OCI-LY3 (cell line): ENCODE measurements at regions not wholly inside any gene's neighbourhood (a gene's known extent, or its start where the extent isn't known, plus 50 kb on each side); places are given as distances from the start of the nearest gene placed in this dataset.

Experiments
- H2AFZ ChIP-seq: fragments of 200-600, 300-600 bp; shearing (Covaris generic); 2 replicates; pipeline ENCODE4 v1.6.0; 2014; ENCODE audit warnings: antibody characterized with exemption, low read depth, low read length
- H3K27ac ChIP-seq: fragments of 200-600, 300-600 bp; sonication (generic); 2 replicates; pipeline ENCODE4 v1.5.1; 2014; ENCODE audit warnings: mild to moderate bottlenecking, low read length, moderate library complexity, mixed read lengths
- H3K27me3 ChIP-seq: fragments of 200-600, 300-600 bp; sonication (generic); 2 replicates; pipeline ENCODE4 v1.6.1; 2014; ENCODE audit warnings: low read depth, low read length, mixed read lengths
- H3K36me3 ChIP-seq: fragments of 200-600, 300-600 bp; sonication (generic); replicated peaks from 2 replicates; pipeline ENCODE3; 2014; ENCODE audit warnings: low read depth, low read length, mixed read lengths
- H3K4me1 ChIP-seq: fragments of 300-600, 200-600 bp; sonication (generic); 2 replicates; pipeline ENCODE4 v1.6.1; 2014; ENCODE audit warnings: low read length, mixed read lengths
- H3K4me2 ChIP-seq: fragments of 200-600, 300-600 bp; sonication (generic); 2 replicates; pipeline ENCODE4 v1.6.1; 2014; ENCODE audit warnings: low read length, mixed read lengths
- H3K4me3 ChIP-seq: fragments of 300-600, 200-600 bp; sonication (generic); 2 replicates; pipeline ENCODE4 v1.5.1; 2014; ENCODE audit warnings: antibody characterized with exemption, mild to moderate bottlenecking, low read length, moderate library complexity
- H3K79me2 ChIP-seq: fragments of 300-600, 200-600 bp; shearing (Covaris generic); 2 replicates; pipeline ENCODE4 v1.6.1; 2014; ENCODE audit warnings: mild to moderate bottlenecking, low read length, mixed read lengths
- H3K9ac ChIP-seq: fragments of 300-600, 200-600 bp; shearing (Covaris generic); 2 replicates; pipeline ENCODE4 v1.6.0; 2014; ENCODE audit warnings: mild to moderate bottlenecking, low read length, moderate library complexity
- H3K9me3 ChIP-seq: fragments of 200-600, 300-600 bp; shearing (Covaris generic); 2 replicates; pipeline ENCODE4 v1.6.1; 2014; ENCODE audit warnings: low read length, mixed read lengths; ENCODE audit not compliant: insufficient read depth
- H4K20me1 ChIP-seq: fragments of 200-600, 300-600 bp; sonication (generic); 2 replicates; pipeline ENCODE4 v1.6.1; 2016; ENCODE audit warnings: low read length, mixed read lengths; ENCODE audit not compliant: insufficient read depth
- EZH2phosphoT487 ChIP-seq: fragments of 200-600 bp; shearing (Covaris generic); IDR thresholded peaks from 2 replicates; pipeline ENCODE4 v1.6.1; 2018; ENCODE audit warnings: antibody characterized with exemption, mixed run types, low read depth
- TF ChIP-seq, protein P1 (sequence below): fragments of 200-600, 300-600 bp; sonication (generic); IDR thresholded peaks from 2 replicates; pipeline ENCODE4 v1.5.1; 2014; ENCODE audit warnings: antibody characterized with exemption, low read length, low read depth

DNA sequence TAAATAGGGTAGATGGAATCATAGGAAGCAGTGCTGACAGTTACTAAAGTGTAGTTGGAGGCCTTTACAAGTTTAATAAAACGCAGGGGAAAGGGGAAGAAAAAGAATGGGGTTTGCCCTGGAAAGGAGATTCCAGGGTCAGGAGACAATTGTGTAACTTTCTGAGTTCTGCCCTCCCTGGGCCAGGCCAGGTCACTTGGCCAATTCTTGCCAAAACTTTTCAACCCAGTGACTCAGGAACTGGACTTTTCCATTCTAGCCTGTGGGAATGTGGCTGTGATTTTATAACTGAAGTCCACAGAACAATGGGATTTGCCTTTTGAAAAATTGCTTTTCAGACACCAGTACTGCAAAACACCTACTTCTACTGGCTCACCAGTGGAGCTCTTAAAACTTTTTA is 289.8 kb upstream of the ANKRD55 start:
- Histone ChIP-seq H3K4me3 (no peak overlapping the region), H4K20me1 (no peaks in the 10 kb centered on the region), H3K79me2 (no peaks in the 10 kb centered on the region), H3K4me1 (peaks cover 10% of the 10 kb centered on the region), H3K9me3 (no peaks in the 10 kb centered on the region), H3K4me2 (no peak overlapping the region), H3K27ac (no peak overlapping the region), H3K36me3 (no peaks in the 10 kb centered on the region), H3K9ac (no peak overlapping the region), H2AFZ (no peak overlapping the region), H3K27me3 (no peaks in the 10 kb centered on the region)
- TF ChIP-seq, protein P1, sequence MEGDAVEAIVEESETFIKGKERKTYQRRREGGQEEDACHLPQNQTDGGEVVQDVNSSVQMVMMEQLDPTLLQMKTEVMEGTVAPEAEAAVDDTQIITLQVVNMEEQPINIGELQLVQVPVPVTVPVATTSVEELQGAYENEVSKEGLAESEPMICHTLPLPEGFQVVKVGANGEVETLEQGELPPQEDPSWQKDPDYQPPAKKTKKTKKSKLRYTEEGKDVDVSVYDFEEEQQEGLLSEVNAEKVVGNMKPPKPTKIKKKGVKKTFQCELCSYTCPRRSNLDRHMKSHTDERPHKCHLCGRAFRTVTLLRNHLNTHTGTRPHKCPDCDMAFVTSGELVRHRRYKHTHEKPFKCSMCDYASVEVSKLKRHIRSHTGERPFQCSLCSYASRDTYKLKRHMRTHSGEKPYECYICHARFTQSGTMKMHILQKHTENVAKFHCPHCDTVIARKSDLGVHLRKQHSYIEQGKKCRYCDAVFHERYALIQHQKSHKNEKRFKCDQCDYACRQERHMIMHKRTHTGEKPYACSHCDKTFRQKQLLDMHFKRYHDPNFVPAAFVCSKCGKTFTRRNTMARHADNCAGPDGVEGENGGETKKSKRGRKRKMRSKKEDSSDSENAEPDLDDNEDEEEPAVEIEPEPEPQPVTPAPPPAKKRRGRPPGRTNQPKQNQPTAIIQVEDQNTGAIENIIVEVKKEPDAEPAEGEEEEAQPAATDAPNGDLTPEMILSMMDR = no peak
- TF ChIP-seq EZH2phosphoT487 = no peak

DNA sequence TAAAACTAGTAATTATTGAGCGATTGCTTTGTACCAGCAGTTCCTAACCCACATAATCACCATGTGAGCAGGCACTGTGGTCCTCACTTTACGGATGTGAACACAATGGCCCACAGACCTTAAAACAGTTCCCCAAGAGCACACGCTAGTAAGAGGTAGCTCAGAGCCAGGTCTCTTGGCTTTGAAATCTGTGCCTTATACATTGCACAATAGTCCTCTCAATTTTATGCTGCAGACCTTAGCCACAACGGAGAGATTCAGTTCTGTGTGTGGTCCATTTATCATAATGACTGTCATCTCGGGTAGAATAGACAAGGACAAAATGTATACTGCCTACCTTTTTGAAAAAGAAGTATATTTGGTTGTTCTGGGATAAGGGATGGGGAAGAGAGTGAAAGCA is 289.0 kb upstream of the ANKRD55 start:
- Histone ChIP-seq H3K27ac (no peak overlapping the region), H3K4me1 (peaks cover 2% of the 10 kb centered on the region), H4K20me1 (no peaks in the 10 kb centered on the region), H3K4me2 (no peak overlapping the region), H3K9me3 (no peaks in the 10 kb centered on the region), H3K4me3 (no peak overlapping the region), H3K9ac (no peak overlapping the region), H2AFZ (no peak overlapping the region), H3K36me3 (no peaks in the 10 kb centered on the region), H3K27me3 (no peaks in the 10 kb centered on the region), H3K79me2 (no peaks in the 10 kb centered on the region)
- TF ChIP-seq, protein P1 = no peak
- TF ChIP-seq EZH2phosphoT487 = no peak

DNA sequence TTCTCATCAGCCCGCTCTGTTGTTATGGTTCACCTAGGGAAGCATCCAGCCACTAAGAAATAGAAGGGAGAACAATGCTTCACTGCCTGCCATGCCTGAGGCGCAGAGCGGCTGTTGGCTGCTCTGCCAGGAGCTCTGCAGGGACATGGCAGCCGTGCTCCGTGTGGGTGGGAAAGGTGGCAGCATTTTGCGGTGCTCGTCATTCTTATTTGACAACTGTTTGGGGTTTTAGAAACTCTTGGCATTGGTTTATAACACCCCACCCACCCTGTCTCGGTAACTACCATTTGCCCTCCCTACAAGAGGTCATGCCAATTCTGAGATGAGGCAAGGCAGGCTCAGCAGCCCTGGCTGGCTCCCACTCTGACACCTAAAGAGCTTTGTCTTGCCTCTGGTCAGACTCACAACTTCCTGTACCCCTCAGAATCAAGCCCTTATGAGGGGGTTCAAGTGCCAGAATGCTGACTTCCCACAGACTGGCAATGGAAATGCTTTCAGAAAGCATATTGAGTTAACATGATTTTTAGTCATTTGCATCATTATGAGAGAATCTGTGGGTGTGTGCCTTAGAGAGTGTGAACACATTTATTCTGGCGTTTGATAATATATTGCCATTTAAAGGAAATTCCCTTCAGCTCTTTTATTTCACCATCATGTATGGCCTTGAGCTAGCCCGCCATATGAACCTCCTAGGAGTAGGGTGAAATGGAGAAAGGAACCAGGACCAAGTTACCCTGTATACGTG is 288.0 kb upstream of the ANKRD55 start:
- Histone ChIP-seq H3K27ac (no peak overlapping the region), H3K9me3 (no peaks in the 10 kb centered on the region), H3K4me1 (no peaks in the 10 kb centered on the region), H3K9ac (no peak overlapping the region), H3K36me3 (no peaks in the 10 kb centered on the region), H2AFZ (no peak overlapping the region), H3K79me2 (no peaks in the 10 kb centered on the region), H3K4me3 (no peak overlapping the region), H3K27me3 (no peaks in the 10 kb centered on the region), H4K20me1 (no peaks in the 10 kb centered on the region), H3K4me2 (no peak overlapping the region)
- TF ChIP-seq, protein P1 = no peak
- TF ChIP-seq EZH2phosphoT487 = no peak

- Histone ChIP-seq H3K27ac (no peak overlapping the region), H3K9ac (no peak overlapping the region), H3K27me3 (no peaks in the 10 kb centered on the region), H3K79me2 (no peaks in the 10 kb centered on the region), H3K36me3 (no peaks in the 10 kb centered on the region), H3K4me1 (no peaks in the 10 kb centered on the region), H3K4me3 (no peak overlapping the region), H3K9me3 (no peaks in the 10 kb centered on the region), H2AFZ (no peak overlapping the region), H4K20me1 (no peaks in the 10 kb centered on the region), H3K4me2 (no peak overlapping the region)
- TF ChIP-seq, protein P1 = no peak
- no peak for TF ChIP-seq EZH2phosphoT487
These were observed 285.7 kb upstream of the ANKRD55 start for GRCh38 chr5:56518820-56519219.
